ENCODE measurements at regions not wholly inside any gene's neighbourhood (a gene's known extent, or its start where the extent isn't known, plus 50 kb on each side); places are given as distances from the start of the nearest gene placed in this dataset.
"Not testable (repeated sequence)": the region's sequence is repeated elsewhere in the genome, so short reads cannot be mapped to it uniquely, and the experiment has no call there.

- not testable (repeated sequence) for DNase-seq (ENCODE audit: low read depth in 2 of 3, low spot score in 2 of 3)
Measured at GRCh38 chr5:148741766-148742165, 84.6 kb upstream of the ADRB2 start.

- not testable (repeated sequence) for DNase-seq (ENCODE audit: low read depth in 2 of 3, low spot score in 2 of 3)
Measured at GRCh38 chr5:148744380-148744779, 82.0 kb upstream of the ADRB2 start.

GRCh38 chr5:148746826-148747535, 79.4 kb upstream of the ADRB2 start:
- DNase-seq (ENCODE audit: low read depth in 2 of 3, low spot score in 2 of 3): no peak

GRCh38 chr5:148747536-148747906, 78.9 kb upstream of the ADRB2 start:
- DNase-seq (ENCODE audit: low read depth in 2 of 3, low spot score in 2 of 3): no peak

- no peak for DNase-seq (ENCODE audit: low read depth in 2 of 3, low spot score in 2 of 3)
Measured at GRCh38 chr5:148748702-148749392, 77.6 kb upstream of the ADRB2 start.

GRCh38 chr5:148750614-148751013, 75.8 kb upstream of the ADRB2 start:
- no peak for DNase-seq (ENCODE audit: low read depth in 2 of 3, low spot score in 2 of 3)

- DNase-seq (ENCODE audit: low read depth in 2 of 3, low spot score in 2 of 3): no peak
Measured at GRCh38 chr5:148751025-148751424, 75.4 kb upstream of the ADRB2 start.

GRCh38 chr5:148752375-148752774, 74.0 kb upstream of the ADRB2 start:
- DNase-seq (ENCODE audit: low read depth in 2 of 3, low spot score in 2 of 3): not testable (repeated sequence)

GRCh38 chr5:148759101-148759500, 67.3 kb upstream of the ADRB2 start:
- no peak for DNase-seq (ENCODE audit: low read depth in 2 of 3, low spot score in 2 of 3)

- DNase-seq (ENCODE audit: low read depth in 2 of 3, low spot score in 2 of 3): peak in 1 of 3 experiments; percentile 4
Measured at GRCh38 chr5:148760945-148761638, 65.3 kb upstream of the ADRB2 start.

- DNase-seq (ENCODE audit: low read depth in 2 of 3, low spot score in 2 of 3): no peak
Measured at GRCh38 chr5:148763996-148764395, 62.4 kb upstream of the ADRB2 start.

GRCh38 chr5:148765061-148765460, 61.4 kb upstream of the ADRB2 start:
- DNase-seq (ENCODE audit: low read depth in 2 of 3, low spot score in 2 of 3): no peak

- no peak for DNase-seq (ENCODE audit: low read depth in 2 of 3, low spot score in 2 of 3)
Measured at GRCh38 chr5:148768806-148769415, 57.5 kb upstream of the ADRB2 start.

- DNase-seq (ENCODE audit: low read depth in 2 of 3, low spot score in 2 of 3): no peak
Measured at GRCh38 chr5:148769941-148770340, 56.5 kb upstream of the ADRB2 start.

GRCh38 chr5:148774313-148774712, 52.1 kb upstream of the ADRB2 start:
- no peak for DNase-seq (ENCODE audit: low read depth in 2 of 3, low spot score in 2 of 3)

GRCh38 chr5:148776261-148776660, 50.1 kb upstream of the ADRB2 start:
- no peak for DNase-seq (ENCODE audit: low read depth in 2 of 3, low spot score in 2 of 3)

Data from activated CD8-positive, alpha-beta memory T cell treated with anti-CD3 and anti-CD28 coated beads for 48 hours (primary cell).